ENCODE measurements at regions not wholly inside any gene's neighbourhood (a gene's known extent, or its start where the extent isn't known, plus 50 kb on each side); places are given as distances from the start of the nearest gene placed in this dataset.

- no peak for DNase-seq
Measured at GRCh38 chr6:40312213-40313015, 274.8 kb downstream of the LRFN2 start.

- peak; percentile 66 for DNase-seq
Measured at GRCh38 chr6:40308533-40309306, 278.4 kb downstream of the LRFN2 start.

GRCh38 chr6:40307712-40308111 lies 279.5 kb downstream of the LRFN2 start:
- DNase-seq = no peak

- no peak for DNase-seq
Measured at GRCh38 chr6:40302856-40303454, 284.2 kb downstream of the LRFN2 start.

GRCh38 chr6:40299681-40300080 lies 287.5 kb downstream of the LRFN2 start:
- DNase-seq = no peak

- no peak for DNase-seq
Measured at GRCh38 chr6:40298207-40298606, 289.0 kb downstream of the LRFN2 start.

GRCh38 chr6:40295251-40295950 lies 291.8 kb downstream of the LRFN2 start:
- DNase-seq = no peak

- no peak for DNase-seq
Measured at GRCh38 chr6:40293460-40294185, 293.5 kb downstream of the LRFN2 start.

- DNase-seq = no peak
Measured at GRCh38 chr6:40293060-40293459, 294.1 kb downstream of the LRFN2 start.

- no peak for DNase-seq
Measured at GRCh38 chr6:40290816-40291215, 296.3 kb downstream of the LRFN2 start.

GRCh38 chr6:40288919-40289318 lies 298.2 kb downstream of the LRFN2 start:
- DNase-seq = no peak

- DNase-seq = no peak
Measured at GRCh38 chr6:40287296-40287850, 299.8 kb downstream of the LRFN2 start.

GRCh38 chr6:40286721-40287120 lies 300.4 kb downstream of the LRFN2 start:
- DNase-seq = no peak

GRCh38 chr6:40285996-40286395 lies 301.2 kb downstream of the LRFN2 start:
- DNase-seq = no peak

GRCh38 chr6:40285535-40285934 lies 301.6 kb downstream of the LRFN2 start:
- DNase-seq = no peak

- DNase-seq = no peak
Measured at GRCh38 chr6:40282986-40283385, 304.2 kb downstream of the LRFN2 start.

GRCh38 chr6:40281402-40281801 lies 305.8 kb downstream of the LRFN2 start:
- no peak for DNase-seq

- DNase-seq = no peak
Measured at GRCh38 chr6:40280231-40280630, 306.9 kb downstream of the LRFN2 start.

GRCh38 chr6:40276141-40276540 lies 311.0 kb downstream of the LRFN2 start:
- no peak for DNase-seq

- DNase-seq = no peak
Measured at GRCh38 chr6:40274058-40274457, 313.1 kb downstream of the LRFN2 start.

- no peak for DNase-seq
Measured at GRCh38 chr6:40268614-40269013, 318.6 kb downstream of the LRFN2 start.

GRCh38 chr6:40268166-40268565 lies 319.0 kb downstream of the LRFN2 start:
- DNase-seq = no peak

Data from NCI-H748 treated with DMSO at 0.1 percent for 48 hours (cell line).